ENCODE measurements at regions not wholly inside any gene's neighbourhood (a gene's known extent, or its start where the extent isn't known, plus 50 kb on each side); places are given as distances from the start of the nearest gene placed in this dataset.

DNA sequence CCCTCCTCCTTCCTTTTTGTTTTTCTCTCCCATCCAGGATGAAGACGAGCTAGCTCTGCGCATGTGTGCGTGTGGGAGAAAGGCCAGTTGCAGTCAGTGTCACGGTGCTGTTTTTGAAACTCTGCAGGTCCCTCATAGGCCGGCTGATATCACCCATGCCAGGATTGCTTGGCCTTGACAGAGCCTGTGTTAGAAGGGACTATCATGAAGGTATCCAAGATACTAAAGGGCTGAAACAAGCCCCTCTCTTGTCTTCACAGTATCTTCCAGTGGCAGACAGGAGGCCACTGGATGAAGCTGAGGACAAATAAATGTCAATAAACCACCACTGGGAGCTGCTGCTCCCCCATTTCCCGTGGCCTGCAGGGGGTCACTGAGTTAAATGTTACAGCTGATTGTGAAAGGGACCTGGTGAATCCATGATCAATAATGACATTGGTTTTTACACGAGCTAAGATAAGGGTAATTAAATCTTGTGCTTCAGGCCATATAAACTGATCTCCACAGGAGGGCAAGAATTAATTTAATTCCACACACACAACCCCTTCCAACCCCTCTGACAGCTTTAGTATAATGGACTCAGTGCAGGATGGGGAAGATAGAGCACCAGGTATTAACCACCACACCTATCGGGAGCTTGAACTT lies 64.6 kb upstream of the TARBP1 start:
- TF ChIP-seq, protein P1, sequence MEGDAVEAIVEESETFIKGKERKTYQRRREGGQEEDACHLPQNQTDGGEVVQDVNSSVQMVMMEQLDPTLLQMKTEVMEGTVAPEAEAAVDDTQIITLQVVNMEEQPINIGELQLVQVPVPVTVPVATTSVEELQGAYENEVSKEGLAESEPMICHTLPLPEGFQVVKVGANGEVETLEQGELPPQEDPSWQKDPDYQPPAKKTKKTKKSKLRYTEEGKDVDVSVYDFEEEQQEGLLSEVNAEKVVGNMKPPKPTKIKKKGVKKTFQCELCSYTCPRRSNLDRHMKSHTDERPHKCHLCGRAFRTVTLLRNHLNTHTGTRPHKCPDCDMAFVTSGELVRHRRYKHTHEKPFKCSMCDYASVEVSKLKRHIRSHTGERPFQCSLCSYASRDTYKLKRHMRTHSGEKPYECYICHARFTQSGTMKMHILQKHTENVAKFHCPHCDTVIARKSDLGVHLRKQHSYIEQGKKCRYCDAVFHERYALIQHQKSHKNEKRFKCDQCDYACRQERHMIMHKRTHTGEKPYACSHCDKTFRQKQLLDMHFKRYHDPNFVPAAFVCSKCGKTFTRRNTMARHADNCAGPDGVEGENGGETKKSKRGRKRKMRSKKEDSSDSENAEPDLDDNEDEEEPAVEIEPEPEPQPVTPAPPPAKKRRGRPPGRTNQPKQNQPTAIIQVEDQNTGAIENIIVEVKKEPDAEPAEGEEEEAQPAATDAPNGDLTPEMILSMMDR (IDR thresholded peaks at IDR 0.05): no peak
- TF ChIP-seq EZH2 (IDR thresholded peaks at IDR 0.05): no peak
- no peak for TF ChIP-seq EZH2phosphoT487 (IDR thresholded peaks at IDR 0.05)
